Activated gamma-delta T cell treated with anti-CD3 and anti-CD28 coated beads, Interleukin-2, amount 50 U/mL, for 16 hours (primary cell): ENCODE measurements at regions not wholly inside any gene's neighbourhood (a gene's known extent, or its start where the extent isn't known, plus 50 kb on each side); places are given as distances from the start of the nearest gene placed in this dataset.

Source experiments
- DNase-seq: peaks from one replicate; pipeline ENCODE4 v3.0.0-alpha.2; 2020; ENCODE audit warnings: low read depth

DNA sequence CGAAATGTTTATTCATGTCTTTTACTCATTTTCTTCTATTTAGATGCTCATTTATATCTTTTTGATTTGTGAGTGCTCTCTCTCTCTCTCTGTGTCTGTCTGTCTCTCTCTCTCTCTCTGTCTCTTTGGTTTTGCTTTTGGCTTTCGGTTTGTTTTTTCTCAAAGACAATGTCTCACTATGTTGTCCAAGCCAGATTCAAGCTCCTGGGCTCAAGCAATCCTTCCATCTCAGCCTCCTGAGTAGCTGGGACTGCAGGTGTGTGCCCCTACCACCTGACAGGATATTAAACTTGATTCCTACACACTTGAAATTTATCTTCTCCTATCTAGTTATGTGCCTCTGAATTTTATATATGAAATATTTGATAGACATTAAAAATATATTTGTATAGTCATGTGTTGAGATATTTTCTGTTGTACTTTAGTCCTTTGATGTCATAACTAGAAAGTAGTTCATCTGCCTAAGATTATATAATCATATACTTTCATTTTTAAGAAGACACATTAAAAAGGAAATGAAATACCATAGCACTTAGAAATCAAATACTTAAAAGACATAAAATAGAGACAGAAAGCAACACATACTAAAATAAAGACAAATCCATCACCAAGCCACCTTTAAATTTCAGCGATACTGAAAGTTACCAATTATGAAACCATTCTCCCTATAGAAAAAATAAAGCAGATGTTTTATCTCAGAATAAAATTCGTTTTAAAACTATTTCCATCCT is 68.1 kb upstream of the SFMBT2 start:
- no peak for DNase-seq

DNA sequence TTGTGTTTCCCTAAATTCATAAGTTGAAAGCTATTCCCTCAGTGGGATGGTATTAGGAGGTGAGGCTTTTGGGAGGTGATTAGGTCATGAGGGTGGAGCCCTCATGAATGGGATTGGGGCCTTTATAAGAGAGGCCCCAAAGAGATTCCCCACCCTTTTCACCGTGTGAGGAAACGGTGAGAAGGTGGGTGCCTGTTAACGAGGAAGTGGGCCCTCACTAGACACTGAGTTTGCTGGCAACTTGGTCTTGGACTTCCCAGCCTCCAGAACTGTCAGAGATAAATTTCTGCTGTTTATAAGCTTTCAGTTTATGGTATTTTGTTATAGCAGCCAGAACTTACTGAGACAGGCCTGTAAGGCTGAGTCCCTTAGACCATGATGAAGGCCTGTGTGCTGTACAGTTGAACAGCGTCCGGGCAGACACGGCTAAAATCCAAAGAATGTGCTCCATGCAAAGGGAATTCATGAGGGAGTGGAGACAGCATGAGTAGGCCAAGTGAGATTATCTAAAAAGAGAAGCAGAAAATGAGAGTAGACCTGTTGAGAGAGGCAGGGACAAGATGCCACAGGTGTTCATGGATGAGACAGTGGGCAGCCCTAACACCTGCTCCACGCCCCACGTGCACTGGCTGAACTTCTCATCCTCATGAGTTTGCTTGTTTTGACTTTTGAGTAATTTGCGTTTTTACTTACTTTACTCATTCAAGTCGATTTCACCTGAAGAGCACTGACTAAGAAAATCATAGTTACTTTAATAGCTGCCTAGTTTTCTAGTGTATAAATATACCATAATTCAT is 66.9 kb upstream of the SFMBT2 start:
- DNase-seq = no peak

DNA sequence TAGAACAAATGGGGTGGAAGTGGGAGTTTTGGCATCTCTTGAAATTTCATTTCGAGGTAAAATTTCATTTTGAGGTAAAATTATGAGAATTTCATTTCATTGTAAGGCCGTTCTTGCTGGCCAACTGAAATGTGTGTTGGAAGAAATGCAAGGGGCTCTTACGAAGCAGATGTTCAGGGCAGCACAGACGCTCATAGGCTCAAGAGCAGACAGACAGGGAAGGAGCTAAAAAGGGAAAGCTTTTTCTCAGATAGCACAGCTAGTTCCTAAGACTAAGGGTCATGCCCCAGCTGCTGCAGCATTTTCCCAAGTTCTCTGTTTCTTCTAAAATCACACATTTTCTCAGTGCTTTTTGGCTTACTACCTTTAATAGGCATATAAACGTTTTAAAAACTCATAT is 65.1 kb upstream of the SFMBT2 start:
- no peak for DNase-seq

DNA sequence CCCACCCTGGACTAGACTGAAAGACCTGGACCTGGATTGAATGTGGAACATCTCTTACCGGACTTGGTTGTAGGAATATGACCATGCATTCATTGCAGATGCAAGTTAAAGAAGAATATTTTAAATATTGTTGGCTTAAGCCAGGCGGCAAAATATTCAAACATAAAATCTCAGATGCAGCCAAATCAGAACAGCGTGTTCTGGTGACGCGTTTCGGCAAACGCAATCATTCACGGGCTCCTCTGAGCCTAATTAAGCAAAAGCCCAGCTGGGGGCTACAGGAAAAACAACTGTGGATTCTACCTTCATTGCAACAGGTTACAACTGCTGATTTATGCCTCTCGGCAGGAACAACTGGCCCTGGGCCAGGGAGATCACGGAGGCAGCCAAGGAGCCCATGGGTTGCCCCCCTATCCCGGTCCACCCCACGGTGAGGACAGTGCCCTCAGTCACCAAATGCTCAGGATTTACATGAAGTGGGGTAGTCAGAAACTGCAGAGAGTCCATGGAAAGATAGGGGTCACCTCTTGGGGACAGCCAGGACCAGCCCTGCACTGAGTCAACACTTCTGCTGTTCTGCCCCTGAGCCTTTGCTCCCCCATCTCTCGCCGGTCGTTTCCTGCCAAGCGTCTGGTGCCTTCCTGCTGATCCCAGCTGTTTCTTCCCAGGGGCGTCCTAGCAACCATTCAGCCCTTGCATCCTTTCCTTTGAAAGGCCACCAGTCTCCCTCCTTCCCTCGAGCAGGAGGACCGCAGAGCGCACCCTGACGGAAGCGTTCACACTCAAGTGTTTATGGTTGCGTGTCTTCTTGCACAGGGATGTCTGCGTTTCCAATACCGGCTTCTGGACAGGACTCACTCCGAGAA is 64.4 kb upstream of the SFMBT2 start:
- no peak for DNase-seq

DNA sequence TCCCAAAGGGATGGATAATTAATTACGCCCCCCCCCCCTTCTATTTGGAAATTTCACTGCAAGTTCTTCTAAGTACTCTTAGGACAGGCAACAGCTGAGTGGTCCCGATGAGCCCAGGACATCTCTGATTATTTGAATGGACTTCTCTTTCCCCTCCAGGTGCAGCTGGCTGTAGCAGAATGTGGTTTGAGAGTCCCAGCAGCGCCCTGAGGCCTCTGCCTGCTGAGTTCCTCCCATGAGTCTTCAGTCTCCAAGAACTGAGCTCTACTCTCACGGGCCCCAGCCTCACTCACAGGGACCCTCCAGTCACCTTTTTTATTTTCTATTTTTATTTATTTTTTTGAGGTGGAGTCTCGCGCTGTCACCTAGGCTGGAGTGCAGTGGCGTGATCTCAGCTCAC is 63.6 kb upstream of the SFMBT2 start:
- no peak for DNase-seq

DNA sequence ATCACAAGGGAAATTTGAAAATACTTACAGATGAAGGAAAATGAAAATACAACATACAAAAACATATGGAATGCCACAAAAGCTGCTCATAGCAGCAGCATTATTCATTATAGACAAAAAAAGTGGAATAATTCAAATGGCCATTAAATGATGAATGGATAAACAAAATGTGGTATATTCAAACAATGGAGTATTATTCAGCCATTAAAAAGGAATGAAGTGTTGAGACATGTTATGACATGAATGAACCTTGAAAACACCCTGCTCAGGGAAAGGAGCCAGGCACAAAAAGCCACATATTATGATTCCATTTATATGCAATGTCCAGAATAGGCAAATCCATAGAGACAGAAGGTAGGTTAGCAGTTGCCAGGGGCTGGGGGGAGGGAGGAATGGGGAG is 62.6 kb upstream of the SFMBT2 start:
- DNase-seq = no peak

DNA sequence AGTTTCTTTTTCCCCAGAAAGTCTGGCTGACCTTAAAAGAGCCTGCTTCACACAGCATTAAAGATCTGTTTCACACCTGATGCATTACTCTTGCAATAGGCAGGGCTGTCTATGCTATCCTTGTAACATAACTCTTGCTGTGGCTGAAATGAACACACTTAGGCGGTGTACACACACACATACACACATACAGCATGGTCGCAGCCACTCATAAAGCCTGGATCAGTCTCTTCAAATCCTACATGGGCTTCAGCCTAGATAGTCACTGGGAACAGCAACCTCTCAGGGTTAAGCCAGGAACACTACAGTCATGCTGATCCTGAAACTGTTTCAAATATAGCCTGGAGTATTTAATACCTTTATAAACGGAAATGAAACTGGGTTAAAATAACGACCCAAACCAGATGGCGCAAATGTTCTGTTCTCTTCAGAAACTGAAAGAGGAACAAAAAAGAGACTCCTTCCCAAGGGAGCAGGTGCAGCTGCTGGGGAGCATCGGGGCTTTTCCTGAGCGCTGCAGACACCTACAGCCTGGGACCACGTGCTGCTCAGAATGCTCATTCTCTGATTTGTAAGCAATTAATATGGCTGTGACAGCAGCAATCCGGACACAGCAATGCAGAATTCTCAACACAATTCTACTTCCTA is 61.0 kb upstream of the SFMBT2 start:
- DNase-seq = no peak

DNA sequence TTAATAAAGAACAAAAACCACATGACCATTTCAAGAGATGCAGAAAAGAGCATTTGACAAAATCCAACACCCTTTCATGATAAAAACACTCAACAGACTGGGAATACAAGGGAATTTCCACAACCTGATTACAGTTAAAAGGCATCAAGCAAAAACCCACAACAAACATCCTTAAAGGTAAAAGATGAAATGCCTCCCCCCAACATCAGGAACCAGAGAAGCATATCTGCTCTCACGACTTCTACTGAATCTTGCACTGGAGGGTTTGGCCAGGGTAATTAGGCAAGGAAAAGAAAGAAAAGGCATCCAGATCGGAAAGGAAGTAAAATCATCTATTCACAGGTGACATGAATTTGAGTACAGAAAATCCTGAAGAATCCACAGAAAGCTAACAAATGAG is 59.5 kb upstream of the SFMBT2 start:
- no peak for DNase-seq

DNA sequence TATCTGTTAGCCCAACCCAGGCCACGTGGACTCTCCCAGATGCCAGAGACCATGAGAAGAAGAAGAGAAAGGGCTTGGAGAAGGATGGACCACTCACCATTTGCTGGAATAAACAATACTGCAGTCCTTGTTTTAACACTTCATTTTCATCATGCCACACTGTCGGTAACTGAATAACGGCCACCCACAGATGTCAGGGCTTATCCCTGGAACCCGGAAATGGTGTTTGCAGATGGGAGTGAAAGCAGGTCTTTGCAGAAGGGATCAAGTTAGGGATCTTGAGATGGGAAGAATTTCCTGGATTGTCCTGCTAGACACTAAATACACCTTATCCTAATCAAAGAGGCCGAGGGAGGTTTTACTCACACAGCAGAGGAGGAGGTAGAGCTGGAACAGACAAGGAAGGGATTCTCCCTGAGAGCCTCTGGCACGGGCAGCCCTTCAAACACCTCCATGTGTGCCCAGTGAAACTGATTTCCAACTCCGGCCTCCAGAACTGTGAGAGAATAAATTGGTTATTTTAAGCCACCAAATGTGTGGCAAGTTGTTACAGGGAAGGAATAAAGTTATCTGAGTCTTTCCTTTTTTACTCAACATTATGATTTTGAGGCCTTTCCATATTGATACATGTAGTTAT is 56.3 kb upstream of the SFMBT2 start:
- no peak for DNase-seq

DNA sequence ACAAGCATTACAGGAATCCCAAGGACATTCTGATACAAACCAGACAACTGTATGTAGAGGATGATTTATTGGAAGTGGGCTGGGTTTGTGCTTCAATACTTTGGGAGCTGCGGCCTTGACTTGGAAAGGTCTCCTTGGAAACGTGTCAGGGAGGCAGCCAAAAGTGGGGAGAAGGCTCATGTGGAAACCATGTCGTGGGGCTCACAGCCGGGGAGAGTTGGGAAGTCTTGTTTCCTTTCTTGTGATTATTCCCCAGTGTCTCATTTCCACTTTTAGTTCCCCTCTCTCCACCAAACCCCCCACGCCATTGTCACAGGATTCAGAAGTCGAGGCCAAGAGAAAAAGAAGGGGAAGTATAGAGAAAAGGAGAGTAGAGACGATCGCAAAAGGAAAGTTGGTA is 53.9 kb upstream of the SFMBT2 start:
- DNase-seq = no peak
